ENCODE measurements at regions not wholly inside any gene's neighbourhood (a gene's known extent, or its start where the extent isn't known, plus 50 kb on each side); places are given as distances from the start of the nearest gene placed in this dataset.

GRCh38 chr6:20327141-20327540 lies 74.5 kb upstream of the E2F3 start:
- Histone ChIP-seq H3K9me3 (no peaks in the 10 kb centered on the region), H3K4me3 (ENCODE audit: low read depth in 2 of 2, low read length in 1 of 2) (no peak overlapping the region), H3K27ac (ENCODE audit: low read depth in 2 of 2, low read length in 1 of 2) (no peak overlapping the region), H4K20me1 (ENCODE audit: insufficient read depth) (no peaks in the 10 kb centered on the region), H3K79me2 (ENCODE audit: insufficient read depth) (no peaks in the 10 kb centered on the region), H2AFZ (ENCODE audit: low read depth) (no peak overlapping the region), H3K4me1 (ENCODE audit: control insufficient read depth in 1 of 2, insufficient read depth in 2 of 2, low read depth in 1 of 2, low read length in 1 of 2) (no peaks in the 10 kb centered on the region), H3K9ac (no peak overlapping the region), H3K4me2 (no peak overlapping the region), H3F3A (replicated peaks; ENCODE audit: insufficient read depth) (no peaks in the 10 kb centered on the region), H3K9me2 (no peaks in the 10 kb centered on the region), H3K36me3 (replicated peaks in 1 of 2; ENCODE audit: control insufficient read depth in 1 of 2, insufficient read depth in 2 of 2, low read length in 1 of 2) (no peaks in the 10 kb centered on the region), H3K27me3 (ENCODE audit: insufficient read depth) (no peaks in the 10 kb centered on the region)
- TF ChIP-seq MXI1 (IDR thresholded peaks at IDR 0.05; ENCODE audit: low read depth, low read length), result no peak
- TF ChIP-seq, protein P1, sequence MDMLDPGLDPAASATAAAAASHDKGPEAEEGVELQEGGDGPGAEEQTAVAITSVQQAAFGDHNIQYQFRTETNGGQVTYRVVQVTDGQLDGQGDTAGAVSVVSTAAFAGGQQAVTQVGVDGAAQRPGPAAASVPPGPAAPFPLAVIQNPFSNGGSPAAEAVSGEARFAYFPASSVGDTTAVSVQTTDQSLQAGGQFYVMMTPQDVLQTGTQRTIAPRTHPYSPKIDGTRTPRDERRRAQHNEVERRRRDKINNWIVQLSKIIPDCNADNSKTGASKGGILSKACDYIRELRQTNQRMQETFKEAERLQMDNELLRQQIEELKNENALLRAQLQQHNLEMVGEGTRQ (IDR thresholded peaks at IDR 0.05; ENCODE audit: borderline replicate concordance, low read depth, low read length), result no peak
- no peak for TF ChIP-seq NFIC (IDR thresholded peaks at IDR 0.05; ENCODE audit: borderline replicate concordance)
- DNase-seq, result no peak
- POLR2A ChIA-PET, result no interaction called here
- CTCF ChIA-PET, result no interaction called here
- WGBS (ENCODE audit: low lambda C conversion rate), result 66% methylated on average over 7 of the region's 7 CpGs

DNA sequence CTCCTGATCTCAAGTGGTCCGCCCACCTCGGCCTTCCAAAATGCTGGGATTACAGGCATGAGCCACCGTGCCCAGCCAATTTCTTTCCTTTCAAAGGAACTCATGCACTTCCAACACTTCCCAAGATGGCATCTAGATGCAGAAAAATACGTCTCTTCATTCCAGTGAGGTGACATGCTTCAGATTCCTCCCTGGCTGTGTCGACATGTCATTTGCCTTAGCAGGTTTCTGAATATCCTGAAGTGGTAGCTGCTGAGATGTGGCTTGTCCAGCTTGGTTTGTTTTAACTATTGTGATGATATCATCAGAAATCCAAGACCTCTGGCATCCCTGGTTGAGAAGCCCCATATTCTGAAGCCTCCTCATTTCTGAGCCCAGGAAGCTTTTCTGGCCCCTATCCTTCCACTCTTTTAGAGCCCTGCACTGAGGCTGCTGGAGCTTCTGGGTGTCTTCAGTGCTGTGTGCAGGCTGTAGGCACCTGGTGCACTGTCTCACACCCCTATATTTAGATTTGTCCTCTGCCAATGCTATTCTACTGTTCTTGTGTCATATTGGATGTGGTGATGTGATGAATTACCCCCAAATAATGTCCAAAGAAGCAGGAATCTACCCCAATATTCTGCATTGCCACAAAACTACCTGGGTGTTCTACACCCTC lies 73.3 kb upstream of the E2F3 start:
- Histone ChIP-seq H3K36me3 (replicated peaks in 1 of 2; ENCODE audit: control insufficient read depth in 1 of 2, insufficient read depth in 2 of 2, low read length in 1 of 2) (no peaks in the 10 kb centered on the region), H3K9me3 (no peaks in the 10 kb centered on the region), H3K4me2 (no peak overlapping the region), H3F3A (replicated peaks; ENCODE audit: insufficient read depth) (no peaks in the 10 kb centered on the region), H4K20me1 (ENCODE audit: insufficient read depth) (no peaks in the 10 kb centered on the region), H2AFZ (ENCODE audit: low read depth) (no peak overlapping the region), H3K79me2 (ENCODE audit: insufficient read depth) (no peaks in the 10 kb centered on the region), H3K27me3 (ENCODE audit: insufficient read depth) (no peaks in the 10 kb centered on the region), H3K9ac (no peak overlapping the region), H3K4me3 (ENCODE audit: low read depth in 2 of 2, low read length in 1 of 2) (no peak overlapping the region), H3K9me2 (no peaks in the 10 kb centered on the region), H3K4me1 (ENCODE audit: control insufficient read depth in 1 of 2, insufficient read depth in 2 of 2, low read depth in 1 of 2, low read length in 1 of 2) (no peaks in the 10 kb centered on the region), H3K27ac (ENCODE audit: low read depth in 2 of 2, low read length in 1 of 2) (no peak overlapping the region)
- CTCF ChIA-PET, result interaction anchor here (1.3 kb wide), 1 partner anchor 76 kb away, joined by 3 read pairs; no protein-coding TSS in a partner anchor
- POLR2A ChIA-PET, result no interaction called here
- WGBS (ENCODE audit: low lambda C conversion rate), result 39% methylated on average over 5 of the region's 5 CpGs
- DNase-seq, result no peak
- TF ChIP-seq NFIC (IDR thresholded peaks at IDR 0.05; ENCODE audit: borderline replicate concordance) (no peak), RCOR1 (IDR thresholded peaks at IDR 0.05; ENCODE audit: low read length) (no peak), GATA2 (CRISPR knock-in tag; IDR thresholded peaks at IDR 0.05) (no peak), ELF1 (IDR thresholded peaks at IDR 0.05) (no peak), FOSL2 (IDR thresholded peaks at IDR 0.05; ENCODE audit: borderline replicate concordance, low read depth) (no peak), EZH2phosphoT487 (IDR thresholded peaks at IDR 0.05; ENCODE audit: borderline replicate concordance, low read depth) (no peak), GABPA (IDR thresholded peaks at IDR 0.05; ENCODE audit: low read depth) (no peak), TEAD4 (IDR thresholded peaks at IDR 0.05; ENCODE audit: borderline replicate concordance, insufficient read depth) (no peak), EP300 (IDR thresholded peaks at IDR 0.05; ENCODE audit: borderline replicate concordance in 1 of 2, low read depth in 1 of 2, low read length in 1 of 2) (no peak), MEF2A (IDR thresholded peaks at IDR 0.05; ENCODE audit: borderline replicate concordance, low read depth) (no peak), SMC3 (IDR thresholded peaks at IDR 0.05; ENCODE audit: low read depth, low read length) (no peak), JUND (IDR thresholded peaks at IDR 0.05) (no peak), NRF1 (IDR thresholded peaks at IDR 0.05; ENCODE audit: low read depth, low read length) (no peak), FOXJ3 (CRISPR knock-in tag; IDR thresholded peaks at IDR 0.05) (no peak)
- TF ChIP-seq, protein P2, sequence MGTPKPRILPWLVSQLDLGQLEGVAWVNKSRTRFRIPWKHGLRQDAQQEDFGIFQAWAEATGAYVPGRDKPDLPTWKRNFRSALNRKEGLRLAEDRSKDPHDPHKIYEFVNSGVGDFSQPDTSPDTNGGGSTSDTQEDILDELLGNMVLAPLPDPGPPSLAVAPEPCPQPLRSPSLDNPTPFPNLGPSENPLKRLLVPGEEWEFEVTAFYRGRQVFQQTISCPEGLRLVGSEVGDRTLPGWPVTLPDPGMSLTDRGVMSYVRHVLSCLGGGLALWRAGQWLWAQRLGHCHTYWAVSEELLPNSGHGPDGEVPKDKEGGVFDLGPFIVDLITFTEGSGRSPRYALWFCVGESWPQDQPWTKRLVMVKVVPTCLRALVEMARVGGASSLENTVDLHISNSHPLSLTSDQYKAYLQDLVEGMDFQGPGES (IDR thresholded peaks at IDR 0.05; ENCODE audit: low read depth, low read length), result no peak
- TF ChIP-seq, protein P3, sequence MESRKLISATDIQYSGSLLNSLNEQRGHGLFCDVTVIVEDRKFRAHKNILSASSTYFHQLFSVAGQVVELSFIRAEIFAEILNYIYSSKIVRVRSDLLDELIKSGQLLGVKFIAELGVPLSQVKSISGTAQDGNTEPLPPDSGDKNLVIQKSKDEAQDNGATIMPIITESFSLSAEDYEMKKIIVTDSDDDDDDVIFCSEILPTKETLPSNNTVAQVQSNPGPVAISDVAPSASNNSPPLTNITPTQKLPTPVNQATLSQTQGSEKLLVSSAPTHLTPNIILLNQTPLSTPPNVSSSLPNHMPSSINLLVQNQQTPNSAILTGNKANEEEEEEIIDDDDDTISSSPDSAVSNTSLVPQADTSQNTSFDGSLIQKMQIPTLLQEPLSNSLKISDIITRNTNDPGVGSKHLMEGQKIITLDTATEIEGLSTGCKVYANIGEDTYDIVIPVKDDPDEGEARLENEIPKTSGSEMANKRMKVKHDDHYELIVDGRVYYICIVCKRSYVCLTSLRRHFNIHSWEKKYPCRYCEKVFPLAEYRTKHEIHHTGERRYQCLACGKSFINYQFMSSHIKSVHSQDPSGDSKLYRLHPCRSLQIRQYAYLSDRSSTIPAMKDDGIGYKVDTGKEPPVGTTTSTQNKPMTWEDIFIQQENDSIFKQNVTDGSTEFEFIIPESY (IDR thresholded peaks at IDR 0.05; ENCODE audit: borderline replicate concordance, low read depth), result no peak

All from SK-N-SH (cell line).